GM12878 (cell line): ENCODE measurements at regions not wholly inside any gene's neighbourhood (a gene's known extent, or its start where the extent isn't known, plus 50 kb on each side); places are given as distances from the start of the nearest gene placed in this dataset.

Experiments
- ATAC-seq: fragments of 200-7000 bp; cut with Tn5 transposase; 3 replicates; pipeline ENCODE4 v1.9.1; 2020; ENCODE audit warnings: mild to moderate bottlenecking, moderate library complexity
- BruUV-seq: library from RNA; stranded (reverse); fragments of 400-500 nt; replicated peaks from 2 replicates; lab custom pipeline; 2021; lab: Mats Ljungman, UMichigan
- CTCF ChIA-PET: fragments of 300-600 bp; sonication (Branson Sonifier 250); formaldehyde crosslinking; extraction: SDS; loops from one replicate; lab custom pipeline; 2021; ENCODE audit warnings: inconsistent platforms; lab: Yijun Ruan, JAX
- POLR2A ChIA-PET: fragments of 350-600 bp; formaldehyde crosslinking; extraction: SDS; loops from one replicate; lab custom pipeline; 2021; ENCODE audit warnings: inconsistent platforms; lab: Charles Lee
- RAD21 ChIA-PET: fragments of 300-600 bp; sonication (Branson Sonifier 250); formaldehyde crosslinking; loops from one replicate; lab custom pipeline; 2023; ENCODE audit warnings: antibody characterized with exemption; ENCODE audit not compliant: unreplicated experiment; lab: Charles Lee
- SMC1A ChIA-PET: fragments of 300-600 bp; sonication (Branson Sonifier 250); formaldehyde crosslinking; loops from one replicate; lab custom pipeline; 2023; ENCODE audit not compliant: unreplicated experiment, uncharacterized antibody; lab: Charles Lee
- DNase-seq: peaks from one replicate; pipeline ENCODE4 v3.0.0-alpha.2; 2011; ENCODE audit warnings: low read depth, low spot score
- FAIRE-seq: peaks from 3 replicates; lab custom pipeline; 2011; peaks lifted over from hg19 to GRCh38; lab: Jason Lieb, UNC
- H2AFZ ChIP-seq: 2 replicates; pipeline ENCODE4 v1.6.0; 2011; ENCODE audit warnings: low read depth, low read length, control low read depth; ENCODE audit not compliant: control insufficient read depth
- H3K27ac ChIP-seq: 2 replicates; pipeline ENCODE4 v1.5.1; 2011; ENCODE audit warnings: control low read depth; ENCODE audit not compliant: control insufficient read depth, insufficient read depth
- H3K27me3 ChIP-seq, 2 experiments: replicated peaks in 1 of 2; 2 replicates each; pipeline versions ENCODE4 v1.6.0 to v1.6.1; 2011; ENCODE audit warnings: low read length in 1 of 2; ENCODE audit not compliant: control insufficient read depth in 2 of 2, insufficient read depth in 2 of 2
- H3K36me3 ChIP-seq, 2 experiments: 2 replicates each; pipeline ENCODE4 v1.5.1; 2011; ENCODE audit warnings: low read length in 1 of 2; ENCODE audit not compliant: control insufficient read depth in 2 of 2, insufficient read depth in 2 of 2
- H3K4me1 ChIP-seq: 2 replicates; pipeline ENCODE4 v1.6.1; 2011; ENCODE audit warnings: mild to moderate bottlenecking, low read length, moderate library complexity, mixed read lengths; ENCODE audit not compliant: control insufficient read depth, insufficient read depth
- H3K4me2 ChIP-seq: 2 replicates; pipeline ENCODE4 v1.6.0; 2011; ENCODE audit warnings: control low read depth; ENCODE audit not compliant: control insufficient read depth, insufficient read depth
- H3K4me3 ChIP-seq: fragments of 200-600 bp; sonication (generic); 2 replicates; pipeline ENCODE4 v1.5.1; 2016
- H3K79me2 ChIP-seq: 2 replicates; pipeline ENCODE4 v1.6.0; 2011; ENCODE audit warnings: low read length; ENCODE audit not compliant: control insufficient read depth, insufficient read depth
- H3K9ac ChIP-seq: 2 replicates; pipeline ENCODE4 v1.8.0; 2011; ENCODE audit warnings: low read length, control low read depth, mixed read lengths; ENCODE audit not compliant: control insufficient read depth, insufficient read depth
- H3K9me3 ChIP-seq: replicated peaks from 3 replicates; pipeline ENCODE4 v1.5.1; 2011; ENCODE audit warnings: mild to moderate bottlenecking, low read length; ENCODE audit not compliant: control insufficient read depth, insufficient read depth
- H4K20me1 ChIP-seq: 2 replicates; pipeline ENCODE4 v1.6.0; 2011; ENCODE audit not compliant: control insufficient read depth, insufficient read depth
- CBFB ChIP-seq: IDR thresholded peaks from 2 replicates; pipeline ENCODE4 v1.6.1; 2016; ENCODE audit warnings: antibody characterized with exemption, low read depth
- DPF2 ChIP-seq: fragments of 450-650 bp; IDR thresholded peaks from 2 replicates; pipeline ENCODE4 v1.6.1; 2017; ENCODE audit warnings: mild to moderate bottlenecking
- EZH2 ChIP-seq: IDR thresholded peaks from 2 replicates; pipeline ENCODE4 v1.6.1; 2012; ENCODE audit warnings: low read depth, mild to moderate bottlenecking, control low read depth, inconsistent platforms, low read length, borderline replicate concordance; ENCODE audit not compliant: control insufficient read depth
- FOS ChIP-seq: IDR thresholded peaks from 3 replicates; pipeline ENCODE4 v1.6.1; 2011; ENCODE audit warnings: borderline replicate concordance; ENCODE audit not compliant: insufficient read length; ENCODE audit errors: extremely low read depth
- NFIC ChIP-seq: IDR thresholded peaks from 2 replicates; pipeline ENCODE4 v1.6.1; 2012; ENCODE audit warnings: low read depth, mild to moderate bottlenecking, inconsistent platforms, low read length, moderate library complexity
- POLR2AphosphoS2 ChIP-seq: IDR thresholded peaks from 2 replicates; pipeline ENCODE4 v1.6.1; 2011; ENCODE audit warnings: low read depth, mild to moderate bottlenecking, low read length, improper control_type of control experiment, moderate library complexity
- POLR2AphosphoS5 ChIP-seq: IDR thresholded peaks from 2 replicates; pipeline ENCODE4 v1.6.1; 2011; ENCODE audit warnings: mild to moderate bottlenecking, low read length, inconsistent platforms
- RBBP5 ChIP-seq: fragments of 200-600 bp; sonication (generic); conservative IDR thresholded peaks from 2 replicates; pipeline ENCODE4 v1.6.1; 2016
- RCOR1 ChIP-seq: conservative IDR thresholded peaks from 2 replicates; pipeline ENCODE4 v1.6.1; 2012; ENCODE audit warnings: low read depth, low read length, improper control_type of control experiment
- SMC3 ChIP-seq: IDR thresholded peaks from 2 replicates; pipeline ENCODE4 v1.6.1; 2011; ENCODE audit warnings: low read length, improper control_type of control experiment, borderline replicate concordance
- SUPT20H ChIP-seq: IDR thresholded peaks from 2 replicates; pipeline ENCODE4 v1.6.1; 2011; ENCODE audit warnings: low read depth, mild to moderate bottlenecking, low read length, moderate library complexity, borderline replicate concordance; ENCODE audit not compliant: control insufficient read depth
- YY1 ChIP-seq: IDR thresholded peaks from 2 replicates; pipeline ENCODE4 v1.6.1; 2011; ENCODE audit warnings: low read depth, mild to moderate bottlenecking, low read length
- ZNF384 ChIP-seq: IDR thresholded peaks from 2 replicates; pipeline ENCODE4 v1.6.1; 2012; ENCODE audit warnings: low read depth, mild to moderate bottlenecking, low read length, improper control_type of control experiment, borderline replicate concordance
- ZNF622 ChIP-seq: fragments of 450-650 bp; IDR thresholded peaks from 2 replicates; pipeline ENCODE4 v1.6.1; 2017; ENCODE audit warnings: mild to moderate bottlenecking, inconsistent platforms
- WGBS: methylation state at CpG from one replicate; pipeline ENCODE4 v1.1.6; 2016; ENCODE audit warnings: low lambda C conversion rate; ENCODE audit not compliant: insufficient replicate concordance, insufficient coverage; ENCODE audit errors: missing lambda C conversion rate; 5-methylcytosine and 5-hydroxymethylcytosine counted together
- in situ Hi-C: fragments of 300-500 bp; cut with MboI; formaldehyde crosslinking; loops from 9 replicates; pipeline ENCODE4 v1.14.3; 2018; ENCODE audit warnings: mixed read lengths
- intact Hi-C: fragments of 100-400 bp; cut with micrococcal nuclease; formaldehyde crosslinking; loops from one replicate; pipeline ENCODE4 v1.14.2; 2022; ENCODE audit not compliant: unreplicated experiment
- TF ChIP-seq, protein P1 (sequence below): fragments of 450-650 bp; IDR thresholded peaks from 2 replicates; pipeline ENCODE4 v1.6.1; 2016; ENCODE audit warnings: mild to moderate bottlenecking
- TF ChIP-seq, protein P2 (sequence below): IDR thresholded peaks from 2 replicates; pipeline ENCODE4 v1.6.1; 2011; ENCODE audit warnings: borderline replicate concordance, low read depth, mild to moderate bottlenecking, moderate library complexity, mixed read lengths, low read length; ENCODE audit not compliant: insufficient read depth; ENCODE audit errors: extremely low read length

DNA sequence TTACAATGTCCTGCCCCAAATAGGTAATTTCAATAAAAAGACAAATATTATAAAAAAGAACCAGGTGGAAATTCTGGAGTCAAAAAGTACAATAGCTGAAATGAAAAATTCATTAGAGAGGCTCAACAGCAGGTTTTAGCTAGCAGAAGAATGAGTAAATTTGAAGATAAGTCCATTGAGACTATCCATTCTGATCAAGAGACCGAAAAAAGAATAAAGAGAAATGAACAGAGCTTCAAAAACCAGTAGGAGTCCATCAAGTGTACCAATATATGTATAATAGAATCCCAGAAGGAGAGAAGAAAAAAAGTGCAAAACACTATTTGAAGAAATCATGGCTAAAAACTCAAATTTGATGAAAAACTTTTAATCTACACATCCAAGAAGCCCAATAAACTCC, 60.5 kb upstream of the POMGNT2 start:
- Histone ChIP-seq H3K4me3 (no peak overlapping the region), H2AFZ (no peak overlapping the region), H3K4me1 (no peaks in the 10 kb centered on the region; the same call in 1 of the 2 replicates), H3K27me3 (no peaks in the 10 kb centered on the region), H3K9me3 (no peaks in the 10 kb centered on the region; the same call in 2 of the 3 replicates), H3K36me3 (no peaks in the 10 kb centered on the region), H3K4me2 (no peak overlapping the region), H3K79me2 (no peaks in the 10 kb centered on the region), H3K9ac (no peak overlapping the region), H4K20me1 (no peaks in the 10 kb centered on the region), H3K27ac (no peak overlapping the region)
- no peak for TF ChIP-seq RBBP5
- TF ChIP-seq SMC3 = no peak
- TF ChIP-seq EZH2 = no peak
- TF ChIP-seq FOS = no peak
- TF ChIP-seq NFIC = no peak
- no peak for TF ChIP-seq DPF2
- no peak for TF ChIP-seq ZNF622
- no peak for TF ChIP-seq POLR2AphosphoS5
- no peak for TF ChIP-seq POLR2AphosphoS2
- no peak for TF ChIP-seq SUPT20H
- no peak for TF ChIP-seq ZNF384
- TF ChIP-seq, protein P1, sequence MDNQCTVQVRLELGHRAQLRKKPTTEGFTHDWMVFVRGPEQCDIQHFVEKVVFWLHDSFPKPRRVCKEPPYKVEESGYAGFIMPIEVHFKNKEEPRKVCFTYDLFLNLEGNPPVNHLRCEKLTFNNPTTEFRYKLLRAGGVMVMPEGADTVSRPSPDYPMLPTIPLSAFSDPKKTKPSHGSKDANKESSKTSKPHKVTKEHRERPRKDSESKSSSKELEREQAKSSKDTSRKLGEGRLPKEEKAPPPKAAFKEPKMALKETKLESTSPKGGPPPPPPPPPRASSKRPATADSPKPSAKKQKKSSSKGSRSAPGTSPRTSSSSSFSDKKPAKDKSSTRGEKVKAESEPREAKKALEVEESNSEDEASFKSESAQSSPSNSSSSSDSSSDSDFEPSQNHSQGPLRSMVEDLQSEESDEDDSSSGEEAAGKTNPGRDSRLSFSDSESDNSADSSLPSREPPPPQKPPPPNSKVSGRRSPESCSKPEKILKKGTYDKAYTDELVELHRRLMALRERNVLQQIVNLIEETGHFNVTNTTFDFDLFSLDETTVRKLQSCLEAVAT = no peak
- no peak for TF ChIP-seq YY1
- no peak for TF ChIP-seq RCOR1
- TF ChIP-seq, protein P2, sequence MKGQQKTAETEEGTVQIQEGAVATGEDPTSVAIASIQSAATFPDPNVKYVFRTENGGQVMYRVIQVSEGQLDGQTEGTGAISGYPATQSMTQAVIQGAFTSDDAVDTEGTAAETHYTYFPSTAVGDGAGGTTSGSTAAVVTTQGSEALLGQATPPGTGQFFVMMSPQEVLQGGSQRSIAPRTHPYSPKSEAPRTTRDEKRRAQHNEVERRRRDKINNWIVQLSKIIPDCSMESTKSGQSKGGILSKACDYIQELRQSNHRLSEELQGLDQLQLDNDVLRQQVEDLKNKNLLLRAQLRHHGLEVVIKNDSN = no peak
- TF ChIP-seq CBFB = no peak
- ATAC-seq (no peak), FAIRE-seq (no peak), DNase-seq (no peak)
- BruUV-seq = no TSS peak
- WGBS = 0% methylated on average over 1 of the region's 1 CpG
- ChIA-PET POLR2A (no interaction called here), CTCF (interaction anchor here (1.4 to 7.6 kb wide), 3 partner anchors 120 to 336 kb away, joined by 3 to 81 read pairs (median 6); partner anchors contain the start of gene SNRK), SMC1A (interaction anchor here (0.7 to 2.3 kb wide), 6 partner anchors 9 to 595 kb away, joined by 3 to 11 read pairs (median 4); no protein-coding TSS in a partner anchor), RAD21 (no interaction called here)
- intact Hi-C loops (no loop called here), in situ Hi-C loops (no loop called here)
